ENCODE measurements at regions not wholly inside any gene's neighbourhood (a gene's known extent, or its start where the extent isn't known, plus 50 kb on each side); places are given as distances from the start of the nearest gene placed in this dataset.

GRCh38 chrX:8868906-8869305, 67.7 kb upstream of the FAM9A start:
- peak in 1 of 2 donors; percentile 17 for DNase-seq

- no peak for DNase-seq
Measured at GRCh38 chrX:8868070-8868773, 67.0 kb upstream of the FAM9A start.

- no peak for DNase-seq
Measured at GRCh38 chrX:8867406-8867805, 66.2 kb upstream of the FAM9A start.

GRCh38 chrX:8864161-8864560, 63.0 kb upstream of the FAM9A start:
- peak in 1 of 2 donors; percentile 4 for DNase-seq

GRCh38 chrX:8861908-8862307, 60.7 kb upstream of the FAM9A start:
- no peak for DNase-seq

GRCh38 chrX:8851231-8851886, 50.2 kb upstream of the FAM9A start:
- no peak for DNase-seq

All from hippocampal formation (tissue), 2 donors.